SK-N-SH (cell line): ENCODE measurements at regions not wholly inside any gene's neighbourhood (a gene's known extent, or its start where the extent isn't known, plus 50 kb on each side); places are given as distances from the start of the nearest gene placed in this dataset.

ENCODE experiments used
- CTCF ChIA-PET: fragments of 300-600, 350-600 bp; formaldehyde crosslinking; extraction: SDS; loops from one replicate; lab custom pipeline; 2021; lab: Yijun Ruan, JAX
- POLR2A ChIA-PET: fragments of 350-600 bp; sonication (Branson Sonifier 250); formaldehyde crosslinking; extraction: SDS; loops from one replicate; lab custom pipeline; 2020; ENCODE audit warnings: antibody characterized with exemption, inconsistent platforms; lab: Yijun Ruan, JAX
- DNase-seq: peaks from one replicate; pipeline ENCODE4 v3.0.0; 2012
- H2AFZ ChIP-seq: fragments of 200-600 bp; sonication (generic); 2 replicates; pipeline ENCODE4 v1.8.1; 2016; ENCODE audit warnings: antibody characterized with exemption, mild to moderate bottlenecking, low read depth
- H3F3A ChIP-seq: fragments of 200-600 bp; sonication (generic); replicated peaks from 2 replicates; pipeline ENCODE3; 2016; ENCODE audit warnings: antibody characterized with exemption, mild to moderate bottlenecking; ENCODE audit not compliant: insufficient read depth
- H3K27ac ChIP-seq, 2 experiments: fragments of 200-500 bp in 1 of 2; fragments of 200-600 bp in 1 of 2; sonication (Bioruptor generic) in 1 of 2; sonication (generic), shearing (Covaris generic) in 1 of 2; 2 replicates each; pipeline versions ENCODE4 v1.5.1 to v1.6.1; 2014 to 2016; ENCODE audit warnings: low read depth in 2 of 2, inconsistent platforms in 1 of 2, low read length in 1 of 2, mild to moderate bottlenecking in 1 of 2, mixed read lengths in 1 of 2
- H3K27me3 ChIP-seq: fragments of 200-600 bp; sonication (generic), shearing (Covaris generic); 2 replicates; pipeline ENCODE4 v1.6.1; 2016; ENCODE audit warnings: mixed run types; ENCODE audit not compliant: insufficient read depth
- H3K36me3 ChIP-seq, 2 experiments: fragments of 200-500 bp in 1 of 2; fragments of 200-600 bp in 1 of 2; sonication (Bioruptor generic) in 1 of 2; sonication (generic) in 1 of 2; replicated peaks in 1 of 2; 2 replicates each; pipeline versions ENCODE3 to v1.5.1; 2014 to 2016; ENCODE audit warnings: low read length in 1 of 2, mild to moderate bottlenecking in 1 of 2; ENCODE audit not compliant: insufficient read depth in 2 of 2, control insufficient read depth in 1 of 2
- H3K4me1 ChIP-seq, 2 experiments: fragments of 200-500 bp in 1 of 2; fragments of 200-600 bp in 1 of 2; sonication (Bioruptor generic) in 1 of 2; sonication (generic), shearing (Covaris generic) in 1 of 2; 2 replicates each; pipeline versions ENCODE4 v1.5.1 to v1.6.1; 2014 to 2016; ENCODE audit warnings: low read depth in 1 of 2, low read length in 1 of 2, mixed run types in 1 of 2; ENCODE audit not compliant: insufficient read depth in 2 of 2, control insufficient read depth in 1 of 2
- H3K4me2 ChIP-seq: fragments of 200-600 bp; sonication (generic), shearing (Covaris generic); 2 replicates; pipeline ENCODE4 v1.6.1; 2017; ENCODE audit warnings: mixed run types
- H3K4me3 ChIP-seq, 2 experiments: fragments of 200-500 bp in 1 of 2; fragments of 200-600 bp in 1 of 2; sonication (Bioruptor generic) in 1 of 2; sonication (generic), shearing (Covaris generic) in 1 of 2; 2 replicates each; pipeline versions ENCODE4 v1.5.1 to v1.8.1; 2014 to 2016; ENCODE audit warnings: low read depth in 2 of 2, inconsistent platforms in 1 of 2, low read length in 1 of 2, mild to moderate bottlenecking in 1 of 2, mixed read lengths in 1 of 2, moderate library complexity in 1 of 2
- H3K79me2 ChIP-seq: fragments of 200-600 bp; sonication (generic); 2 replicates; pipeline ENCODE4 v1.8.1; 2017; ENCODE audit warnings: mild to moderate bottlenecking; ENCODE audit not compliant: insufficient read depth
- H3K9ac ChIP-seq: fragments of 200-600 bp; sonication (generic); 2 replicates; pipeline ENCODE4 v1.6.1; 2017; ENCODE audit warnings: mixed run types
- H3K9me2 ChIP-seq: fragments of 200-600 bp; sonication (generic); 2 replicates; pipeline ENCODE4 v1.6.1; 2017; ENCODE audit warnings: mixed run types
- H3K9me3 ChIP-seq: fragments of 200-600 bp; sonication (generic); 2 replicates; pipeline ENCODE4 v1.6.1; 2017; ENCODE audit warnings: mixed run types, mild to moderate bottlenecking, moderate library complexity
- H4K20me1 ChIP-seq: fragments of 200-600 bp; sonication (generic); 2 replicates; pipeline ENCODE4 v1.6.1; 2017; ENCODE audit warnings: mild to moderate bottlenecking, mixed run types; ENCODE audit not compliant: insufficient read depth
- CTCF ChIP-seq: fragments of 200-600 bp; sonication (generic); IDR thresholded peaks from 2 replicates; pipeline ENCODE4 v1.6.1; 2017; ENCODE audit warnings: antibody characterized with exemption, mild to moderate bottlenecking, moderate library complexity
- ELF1 ChIP-seq: IDR thresholded peaks from 2 replicates; pipeline ENCODE4 v1.4.0; 2012
- EP300 ChIP-seq, 2 experiments: IDR thresholded peaks; 2 replicates each; pipeline versions ENCODE4 v1.4.0 to v1.6.1; 2012; ENCODE audit warnings: borderline replicate concordance in 1 of 2, low read depth in 1 of 2, low read length in 1 of 2
- EZH2phosphoT487 ChIP-seq: fragments of 200-600 bp; sonication (generic); IDR thresholded peaks from 2 replicates; pipeline ENCODE4 v1.6.1; 2017; ENCODE audit warnings: low read depth, mixed run types, mild to moderate bottlenecking, antibody characterized with exemption, moderate library complexity, borderline replicate concordance
- FOSL2 ChIP-seq: IDR thresholded peaks from 2 replicates; pipeline ENCODE4 v1.4.0; 2012; ENCODE audit warnings: low read depth, mild to moderate bottlenecking, moderate library complexity, borderline replicate concordance
- FOXJ3 ChIP-seq: sonication (generic); formaldehyde crosslinking; IDR thresholded peaks from 2 replicates; pipeline ENCODE4 v1.5.1; 2020; ENCODE audit warnings: mild to moderate bottlenecking, missing genetic modification reagents
- FOXM1 ChIP-seq: IDR thresholded peaks from 2 replicates; pipeline ENCODE4 v1.4.0; 2012; ENCODE audit warnings: low read depth, mild to moderate bottlenecking
- GATA2 ChIP-seq: sonication (generic); formaldehyde crosslinking; IDR thresholded peaks from 2 replicates; pipeline ENCODE4 v1.5.0; 2020; ENCODE audit warnings: mild to moderate bottlenecking, missing genetic modification reagents
- JUND ChIP-seq: IDR thresholded peaks from 2 replicates; pipeline ENCODE4 v1.4.0; 2012
- NRF1 ChIP-seq: IDR thresholded peaks from 2 replicates; pipeline ENCODE4 v1.6.1; 2012; ENCODE audit warnings: low read depth, mild to moderate bottlenecking, low read length
- RAD21 ChIP-seq: IDR thresholded peaks from 2 replicates; pipeline ENCODE4 v1.6.1; 2012; ENCODE audit warnings: mild to moderate bottlenecking, low read length
- SIN3A ChIP-seq: IDR thresholded peaks from 2 replicates; pipeline ENCODE4 v1.6.1; 2012; ENCODE audit warnings: low read depth, mild to moderate bottlenecking, low read length, moderate library complexity, borderline replicate concordance
- SMC3 ChIP-seq: IDR thresholded peaks from 2 replicates; pipeline ENCODE4 v1.6.1; 2012; ENCODE audit warnings: low read depth, low read length, improper control_type of control experiment
- TAF1 ChIP-seq: IDR thresholded peaks from 2 replicates; pipeline ENCODE4 v1.6.1; 2012; ENCODE audit warnings: low read depth, mild to moderate bottlenecking, low read length, moderate library complexity, borderline replicate concordance
- WGBS: methylation state at CpG from one replicate; pipeline ENCODE4 v1.1.6; 2017; ENCODE audit warnings: low lambda C conversion rate; 5-methylcytosine and 5-hydroxymethylcytosine counted together
- TF ChIP-seq, protein P1 (sequence below): IDR thresholded peaks from 2 replicates; pipeline ENCODE4 v1.4.0; 2012; ENCODE audit warnings: low read depth
- TF ChIP-seq, protein P2 (sequence below): IDR thresholded peaks from 2 replicates; pipeline ENCODE4 v1.4.0; 2012; ENCODE audit warnings: low read depth, borderline replicate concordance
- TF ChIP-seq, protein P3 (sequence below): fragments of 150-350 bp; IDR thresholded peaks from 2 replicates; pipeline ENCODE4 v1.6.1; 2017; ENCODE audit warnings: antibody characterized with exemption, low read length, low read depth, borderline replicate concordance
- TF ChIP-seq, protein P4 (sequence below): IDR thresholded peaks from 2 replicates; pipeline ENCODE4 v1.6.1; 2012; ENCODE audit warnings: mild to moderate bottlenecking, low read depth, low read length, moderate library complexity
- TF ChIP-seq, protein P5 (sequence below): IDR thresholded peaks from 2 replicates; pipeline ENCODE4; 2012
- TF ChIP-seq, protein P6 (sequence below): IDR thresholded peaks from 2 replicates; pipeline ENCODE4 v1.4.0; 2012; ENCODE audit warnings: low read depth, borderline replicate concordance

GRCh38 chr14:71698673-71699072 lies 233.6 kb upstream of the RGS6 start:
- peaks cover 11 to 21% of the 10 kb centered on the region in 2 experiments; a peak in 3 of 4 replicates for H3K4me1 ChIP-seq
- POLR2A ChIA-PET = no interaction called here
- TF ChIP-seq SIN3A = no peak
- TF ChIP-seq ELF1 = no peak
- TF ChIP-seq, protein P1, sequence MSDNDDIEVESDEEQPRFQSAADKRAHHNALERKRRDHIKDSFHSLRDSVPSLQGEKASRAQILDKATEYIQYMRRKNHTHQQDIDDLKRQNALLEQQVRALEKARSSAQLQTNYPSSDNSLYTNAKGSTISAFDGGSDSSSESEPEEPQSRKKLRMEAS = no peak
- TF ChIP-seq RAD21 = no peak
- no peak for TF ChIP-seq FOXJ3
- TF ChIP-seq, protein P2, sequence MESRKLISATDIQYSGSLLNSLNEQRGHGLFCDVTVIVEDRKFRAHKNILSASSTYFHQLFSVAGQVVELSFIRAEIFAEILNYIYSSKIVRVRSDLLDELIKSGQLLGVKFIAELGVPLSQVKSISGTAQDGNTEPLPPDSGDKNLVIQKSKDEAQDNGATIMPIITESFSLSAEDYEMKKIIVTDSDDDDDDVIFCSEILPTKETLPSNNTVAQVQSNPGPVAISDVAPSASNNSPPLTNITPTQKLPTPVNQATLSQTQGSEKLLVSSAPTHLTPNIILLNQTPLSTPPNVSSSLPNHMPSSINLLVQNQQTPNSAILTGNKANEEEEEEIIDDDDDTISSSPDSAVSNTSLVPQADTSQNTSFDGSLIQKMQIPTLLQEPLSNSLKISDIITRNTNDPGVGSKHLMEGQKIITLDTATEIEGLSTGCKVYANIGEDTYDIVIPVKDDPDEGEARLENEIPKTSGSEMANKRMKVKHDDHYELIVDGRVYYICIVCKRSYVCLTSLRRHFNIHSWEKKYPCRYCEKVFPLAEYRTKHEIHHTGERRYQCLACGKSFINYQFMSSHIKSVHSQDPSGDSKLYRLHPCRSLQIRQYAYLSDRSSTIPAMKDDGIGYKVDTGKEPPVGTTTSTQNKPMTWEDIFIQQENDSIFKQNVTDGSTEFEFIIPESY = no peak
- no peak for TF ChIP-seq JUND
- TF ChIP-seq, protein P3, sequence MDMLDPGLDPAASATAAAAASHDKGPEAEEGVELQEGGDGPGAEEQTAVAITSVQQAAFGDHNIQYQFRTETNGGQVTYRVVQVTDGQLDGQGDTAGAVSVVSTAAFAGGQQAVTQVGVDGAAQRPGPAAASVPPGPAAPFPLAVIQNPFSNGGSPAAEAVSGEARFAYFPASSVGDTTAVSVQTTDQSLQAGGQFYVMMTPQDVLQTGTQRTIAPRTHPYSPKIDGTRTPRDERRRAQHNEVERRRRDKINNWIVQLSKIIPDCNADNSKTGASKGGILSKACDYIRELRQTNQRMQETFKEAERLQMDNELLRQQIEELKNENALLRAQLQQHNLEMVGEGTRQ = no peak
- TF ChIP-seq, protein P4, sequence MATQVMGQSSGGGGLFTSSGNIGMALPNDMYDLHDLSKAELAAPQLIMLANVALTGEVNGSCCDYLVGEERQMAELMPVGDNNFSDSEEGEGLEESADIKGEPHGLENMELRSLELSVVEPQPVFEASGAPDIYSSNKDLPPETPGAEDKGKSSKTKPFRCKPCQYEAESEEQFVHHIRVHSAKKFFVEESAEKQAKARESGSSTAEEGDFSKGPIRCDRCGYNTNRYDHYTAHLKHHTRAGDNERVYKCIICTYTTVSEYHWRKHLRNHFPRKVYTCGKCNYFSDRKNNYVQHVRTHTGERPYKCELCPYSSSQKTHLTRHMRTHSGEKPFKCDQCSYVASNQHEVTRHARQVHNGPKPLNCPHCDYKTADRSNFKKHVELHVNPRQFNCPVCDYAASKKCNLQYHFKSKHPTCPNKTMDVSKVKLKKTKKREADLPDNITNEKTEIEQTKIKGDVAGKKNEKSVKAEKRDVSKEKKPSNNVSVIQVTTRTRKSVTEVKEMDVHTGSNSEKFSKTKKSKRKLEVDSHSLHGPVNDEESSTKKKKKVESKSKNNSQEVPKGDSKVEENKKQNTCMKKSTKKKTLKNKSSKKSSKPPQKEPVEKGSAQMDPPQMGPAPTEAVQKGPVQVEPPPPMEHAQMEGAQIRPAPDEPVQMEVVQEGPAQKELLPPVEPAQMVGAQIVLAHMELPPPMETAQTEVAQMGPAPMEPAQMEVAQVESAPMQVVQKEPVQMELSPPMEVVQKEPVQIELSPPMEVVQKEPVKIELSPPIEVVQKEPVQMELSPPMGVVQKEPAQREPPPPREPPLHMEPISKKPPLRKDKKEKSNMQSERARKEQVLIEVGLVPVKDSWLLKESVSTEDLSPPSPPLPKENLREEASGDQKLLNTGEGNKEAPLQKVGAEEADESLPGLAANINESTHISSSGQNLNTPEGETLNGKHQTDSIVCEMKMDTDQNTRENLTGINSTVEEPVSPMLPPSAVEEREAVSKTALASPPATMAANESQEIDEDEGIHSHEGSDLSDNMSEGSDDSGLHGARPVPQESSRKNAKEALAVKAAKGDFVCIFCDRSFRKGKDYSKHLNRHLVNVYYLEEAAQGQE = no peak
- no peak for TF ChIP-seq FOXM1
- TF ChIP-seq, protein P5, sequence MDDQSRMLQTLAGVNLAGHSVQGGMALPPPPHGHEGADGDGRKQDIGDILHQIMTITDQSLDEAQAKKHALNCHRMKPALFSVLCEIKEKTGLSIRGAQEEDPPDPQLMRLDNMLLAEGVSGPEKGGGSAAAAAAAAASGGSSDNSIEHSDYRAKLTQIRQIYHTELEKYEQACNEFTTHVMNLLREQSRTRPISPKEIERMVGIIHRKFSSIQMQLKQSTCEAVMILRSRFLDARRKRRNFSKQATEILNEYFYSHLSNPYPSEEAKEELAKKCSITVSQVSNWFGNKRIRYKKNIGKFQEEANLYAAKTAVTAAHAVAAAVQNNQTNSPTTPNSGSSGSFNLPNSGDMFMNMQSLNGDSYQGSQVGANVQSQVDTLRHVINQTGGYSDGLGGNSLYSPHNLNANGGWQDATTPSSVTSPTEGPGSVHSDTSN = no peak
- no peak for TF ChIP-seq CTCF
- no peak for TF ChIP-seq GATA2 (CRISPR knock-in tag)
- no peak for TF ChIP-seq FOSL2
- TF ChIP-seq NRF1 = no peak
- no peak for TF ChIP-seq EP300 (IDR thresholded peaks at IDR 0.05; ENCODE audit: borderline replicate concordance in 1 of 2, low read depth in 1 of 2, low read length in 1 of 2)
- TF ChIP-seq, protein P6, sequence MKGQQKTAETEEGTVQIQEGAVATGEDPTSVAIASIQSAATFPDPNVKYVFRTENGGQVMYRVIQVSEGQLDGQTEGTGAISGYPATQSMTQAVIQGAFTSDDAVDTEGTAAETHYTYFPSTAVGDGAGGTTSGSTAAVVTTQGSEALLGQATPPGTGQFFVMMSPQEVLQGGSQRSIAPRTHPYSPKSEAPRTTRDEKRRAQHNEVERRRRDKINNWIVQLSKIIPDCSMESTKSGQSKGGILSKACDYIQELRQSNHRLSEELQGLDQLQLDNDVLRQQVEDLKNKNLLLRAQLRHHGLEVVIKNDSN = no peak
- no peak for TF ChIP-seq SMC3
- TF ChIP-seq EZH2phosphoT487 = no peak
- no peak for TF ChIP-seq TAF1
- no peaks in the 10 kb centered on the region for H4K20me1 ChIP-seq
- H3K9me3 ChIP-seq = no peaks in the 10 kb centered on the region
- DNase-seq = no peak
- H3K9me2 ChIP-seq = no peaks in the 10 kb centered on the region
- no peak overlapping the region for H3K4me2 ChIP-seq
- no peaks in the 10 kb centered on the region for H3K79me2 ChIP-seq
- H3K9ac ChIP-seq = no peak overlapping the region
- no peak overlapping the region for H3K27ac ChIP-seq
- 92% methylated on average over 4 of the region's 4 CpGs for WGBS
- CTCF ChIA-PET = no interaction called here
- H2AFZ ChIP-seq = no peak overlapping the region
- H3K4me3 ChIP-seq = no peak overlapping the region
- no peaks in the 10 kb centered on the region for H3K27me3 ChIP-seq
- no peaks in the 10 kb centered on the region for H3F3A ChIP-seq
- H3K36me3 ChIP-seq = peaks cover 10 to 42% of the 10 kb centered on the region in 2 experiments
